SK-N-MC (cell line): ENCODE measurements at regions not wholly inside any gene's neighbourhood (a gene's known extent, or its start where the extent isn't known, plus 50 kb on each side); places are given as distances from the start of the nearest gene placed in this dataset.

Experiments used
- DNase-seq: peaks from one replicate; pipeline ENCODE4 v3.0.0-alpha.2; 2011; ENCODE audit warnings: low read depth, low spot score
- H3K27ac ChIP-seq: fragments of 200-600 bp; sonication (generic); 2 replicates; pipeline ENCODE4 v1.5.1; 2016; ENCODE audit warnings: mixed run types
- H3K36me3 ChIP-seq: fragments of 200-600 bp; sonication (generic); 2 replicates; pipeline ENCODE4 v1.6.1; 2017; ENCODE audit warnings: antibody characterized with exemption, low read length, mixed read lengths; ENCODE audit not compliant: insufficient read depth
- H3K4me3 ChIP-seq: fragments of 200-600 bp; sonication (generic); 2 replicates; pipeline ENCODE4 v1.5.1; 2016
- H3K9ac ChIP-seq: fragments of 200-600 bp; sonication (generic); 2 replicates; pipeline ENCODE4 v1.8.0; 2017; ENCODE audit warnings: mixed run types, mixed read lengths; ENCODE audit not compliant: insufficient read length
- H3K9me3 ChIP-seq: fragments of 200-600 bp; sonication (generic); 2 replicates; pipeline ENCODE4 v1.6.1; 2017; ENCODE audit warnings: low read depth, mild to moderate bottlenecking, antibody characterized with exemption, low read length, moderate library complexity, mixed read lengths
- EZH2 ChIP-seq: fragments of 200-600 bp; sonication (generic); IDR thresholded peaks from one replicate; pipeline ENCODE4 v1.6.1; 2017; ENCODE audit warnings: antibody characterized with exemption
- FOXP2 ChIP-seq: optimal IDR thresholded peaks from 2 replicates; pipeline ENCODE3; 2011; ENCODE audit warnings: mild to moderate bottlenecking, moderate library complexity; ENCODE audit not compliant: insufficient read depth; ENCODE audit errors: extremely low read length, control extremely low read depth
- POLR2AphosphoS5 ChIP-seq: IDR thresholded peaks from 2 replicates; pipeline ENCODE4 v1.6.1; 2012; ENCODE audit warnings: mild to moderate bottlenecking, low read depth, low read length, borderline replicate concordance

DNA sequence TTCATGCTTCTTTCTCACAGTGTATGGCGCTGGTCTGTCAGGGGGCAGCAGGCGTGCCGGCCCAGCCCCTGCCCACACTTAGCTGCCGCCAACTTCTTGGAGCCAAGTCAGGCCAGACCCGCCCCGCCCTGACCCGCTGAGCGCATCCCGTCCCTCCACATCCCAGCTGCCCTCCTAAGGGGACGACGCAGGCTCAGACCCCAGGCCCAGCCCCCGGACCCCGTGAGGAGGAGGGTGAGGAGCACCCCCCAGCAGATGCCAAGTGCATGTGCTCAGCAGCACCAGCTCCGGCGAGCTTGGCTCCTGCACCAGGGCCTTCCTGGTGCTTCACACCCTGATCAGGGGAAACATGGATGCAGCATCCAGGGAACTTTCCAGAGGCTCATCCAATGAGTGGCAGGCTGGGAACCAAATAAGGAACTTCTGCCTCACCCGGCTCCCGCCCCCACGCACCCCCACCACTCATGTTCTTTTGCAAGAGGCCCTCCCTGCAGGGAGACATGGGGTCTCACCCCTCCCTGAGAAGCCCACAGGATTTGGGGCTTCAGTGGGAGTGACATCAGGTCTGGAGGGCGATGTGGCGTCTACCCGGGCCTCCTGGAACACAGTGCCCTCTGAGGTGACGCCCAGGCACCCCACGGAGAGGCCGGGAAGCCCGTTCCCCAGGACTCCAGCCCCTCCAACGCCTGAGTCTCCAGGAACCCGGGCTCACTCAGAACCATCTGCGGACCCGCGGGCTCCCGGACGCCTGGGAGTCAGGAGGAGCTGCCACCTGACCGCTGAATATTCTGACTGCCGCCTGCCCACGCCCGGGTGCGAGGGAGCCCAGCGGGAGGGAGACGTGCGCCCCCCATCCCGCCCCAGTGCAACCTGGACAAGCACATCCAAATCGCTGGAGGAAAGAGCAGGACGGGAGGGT, 70.0 kb upstream of the GALNT9 start:
- Histone ChIP-seq H3K36me3 (no peaks in the 10 kb centered on the region), H3K9ac (no peak overlapping the region), H3K9me3 (no peaks in the 10 kb centered on the region), H3K4me3 (peak overlapping the region; percentile 75), H3K27ac (no peak overlapping the region)
- no peak for TF ChIP-seq POLR2AphosphoS5
- no peak for TF ChIP-seq FOXP2
- no peak for TF ChIP-seq EZH2
- no peak for DNase-seq

DNA sequence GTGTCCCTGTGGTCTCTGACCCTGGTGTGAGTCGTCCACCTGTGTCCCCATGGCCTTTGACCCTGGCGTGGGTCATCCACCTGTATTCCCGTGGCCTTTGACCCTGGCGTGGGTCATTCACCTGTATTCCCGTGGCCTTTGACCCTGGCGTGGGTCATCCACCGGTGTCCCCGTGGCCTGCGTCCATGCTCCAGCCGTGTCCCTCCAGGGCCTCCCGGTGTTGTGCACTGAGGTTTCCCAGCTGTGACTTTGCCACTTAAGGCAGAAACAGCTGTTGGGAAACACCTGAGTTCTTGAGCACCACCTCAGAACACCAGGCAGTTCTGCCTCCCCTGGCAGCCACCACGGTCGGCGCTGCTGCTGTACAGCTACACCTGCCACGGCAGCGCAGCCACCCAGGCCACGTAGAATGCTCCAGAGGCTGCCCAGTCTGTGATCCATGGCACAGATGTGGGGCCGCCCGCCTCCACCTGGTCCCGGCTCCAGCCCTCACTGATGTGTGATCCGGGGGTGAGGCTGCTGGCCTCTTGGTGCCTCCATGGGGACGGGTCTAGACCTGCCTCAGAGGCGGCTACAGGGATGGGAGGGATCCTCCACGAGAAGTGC, 69.1 kb upstream of the GALNT9 start:
- no peak for DNase-seq
- Histone ChIP-seq H3K27ac (no peak overlapping the region), H3K9ac (no peak overlapping the region), H3K9me3 (no peaks in the 10 kb centered on the region), H3K36me3 (no peaks in the 10 kb centered on the region), H3K4me3 (no peak overlapping the region)
- TF ChIP-seq FOXP2, result no peak
- no peak for TF ChIP-seq EZH2
- TF ChIP-seq POLR2AphosphoS5, result no peak

DNA sequence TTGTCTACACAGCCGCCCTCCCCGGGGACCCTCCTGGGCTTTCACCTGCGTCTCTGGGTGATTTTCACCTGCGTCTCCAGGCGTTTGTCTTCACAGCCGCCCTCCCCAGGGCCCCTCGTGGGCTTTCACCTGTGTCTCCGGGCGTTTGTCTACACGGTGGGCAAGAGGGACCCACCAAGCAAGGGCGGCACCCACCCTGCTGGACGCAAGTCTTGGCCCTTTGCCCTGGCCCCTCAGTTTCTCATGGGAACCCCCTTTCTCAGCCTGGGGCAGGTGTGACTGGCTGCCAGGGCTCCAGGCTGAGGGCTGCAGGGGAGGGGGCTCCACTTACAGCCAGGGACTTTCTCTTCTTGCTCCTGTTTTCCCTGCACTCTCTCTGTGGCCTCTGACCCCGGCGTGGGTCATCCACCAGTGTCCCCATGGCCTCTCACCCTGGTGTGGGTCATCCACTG, 68.6 kb upstream of the GALNT9 start:
- DNase-seq, result no peak

DNA sequence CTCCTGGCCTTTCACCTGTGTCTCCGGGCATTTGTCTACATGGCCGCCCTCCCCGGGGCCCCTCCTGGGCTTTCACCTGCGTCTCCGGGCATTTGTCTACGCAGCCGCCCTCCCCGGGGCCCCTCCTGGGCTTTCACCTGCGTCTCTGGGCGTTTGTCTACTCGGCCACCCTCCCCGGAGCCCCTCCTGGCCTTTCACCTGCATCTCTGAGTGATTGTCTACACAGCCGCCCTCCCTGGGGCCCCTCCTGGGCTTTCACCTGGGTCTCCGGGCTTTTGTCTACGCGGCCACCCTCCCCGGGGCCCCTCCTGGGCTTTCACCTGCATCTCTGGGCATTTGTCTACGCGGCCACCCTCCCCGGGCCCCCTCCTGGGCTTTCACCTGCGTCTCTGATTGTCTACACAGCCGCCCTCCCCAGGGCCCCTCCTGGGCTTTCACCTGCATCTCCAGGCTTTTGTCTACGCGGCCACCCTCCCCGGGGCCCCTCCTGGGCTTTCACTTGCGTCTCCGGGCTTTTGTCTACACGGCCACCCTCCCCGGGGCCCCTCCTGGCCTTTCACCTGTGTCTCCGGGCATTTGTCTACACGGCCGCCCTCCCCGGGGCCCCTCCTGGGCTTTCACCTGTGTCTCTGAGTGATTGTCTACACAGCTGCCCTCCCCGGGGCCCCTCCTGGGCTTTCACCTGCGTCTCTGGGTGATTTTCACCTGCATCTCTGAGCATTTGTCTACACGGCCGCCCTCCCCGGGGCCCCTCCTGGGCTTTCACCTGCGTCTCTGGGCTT, 68.0 kb upstream of the GALNT9 start:
- no peak for DNase-seq
- no peaks in the 10 kb centered on the region for H3K9me3 ChIP-seq
- H3K36me3 ChIP-seq, result no peaks in the 10 kb centered on the region
- H3K27ac ChIP-seq, result no peak overlapping the region
- no peak overlapping the region for H3K9ac ChIP-seq
- no peak overlapping the region for H3K4me3 ChIP-seq
- no peak for TF ChIP-seq POLR2AphosphoS5
- TF ChIP-seq EZH2, result no peak
- TF ChIP-seq FOXP2, result no peak

More for the DNA sequence above, 68.6 kb upstream of the GALNT9 start:
- Histone ChIP-seq H3K9me3 (no peaks in the 10 kb centered on the region), H3K4me3 (no peak overlapping the region), H3K36me3 (no peaks in the 10 kb centered on the region), H3K27ac (no peak overlapping the region), H3K9ac (no peak overlapping the region)
- TF ChIP-seq POLR2AphosphoS5 (no peak), FOXP2 (no peak), EZH2 (no peak)

DNA sequence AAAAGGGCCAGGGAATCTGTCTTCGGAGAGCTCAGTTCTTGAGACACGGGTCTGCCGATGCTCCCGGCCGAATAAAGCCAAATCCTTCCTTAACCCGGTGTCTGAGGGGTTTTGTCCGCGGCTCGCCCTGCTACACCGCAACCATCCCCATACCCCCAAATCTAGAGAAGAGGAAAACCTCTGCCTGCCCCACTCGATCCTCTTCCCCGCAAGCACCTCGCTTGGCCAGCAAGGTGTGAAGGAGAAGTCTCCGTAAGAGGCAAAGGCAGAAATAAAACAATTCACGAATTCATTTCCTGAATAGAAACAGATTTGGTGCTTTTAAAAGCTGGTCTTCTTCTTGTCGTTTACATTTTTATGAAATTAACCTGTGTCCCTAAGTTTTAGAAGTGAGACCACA, 67.3 kb upstream of the GALNT9 start:
- Histone ChIP-seq H3K9me3 (no peaks in the 10 kb centered on the region), H3K9ac (no peak overlapping the region), H3K27ac (no peak overlapping the region), H3K36me3 (no peaks in the 10 kb centered on the region), H3K4me3 (no peak overlapping the region)
- no peak for TF ChIP-seq FOXP2
- TF ChIP-seq EZH2, result no peak
- no peak for TF ChIP-seq POLR2AphosphoS5
- DNase-seq, result no peak

DNA sequence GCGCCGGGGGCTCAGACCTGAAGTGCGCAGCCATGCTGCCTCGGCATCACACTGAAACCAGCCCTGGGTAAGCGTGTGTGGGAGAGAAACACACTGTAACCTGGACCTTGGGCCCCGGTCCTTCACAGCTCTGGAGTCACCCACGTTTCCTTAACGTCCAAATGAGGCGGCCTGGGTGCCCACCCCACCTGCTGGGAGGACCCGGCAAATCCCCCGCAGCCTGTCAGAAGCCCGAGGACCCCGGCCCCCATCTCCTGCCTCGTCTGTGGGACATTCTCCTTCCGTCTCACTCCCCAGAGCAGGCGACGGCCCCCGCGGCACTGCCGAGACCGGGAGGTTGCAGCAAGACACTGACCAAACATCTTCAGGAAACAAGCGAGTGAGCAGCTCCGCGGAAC, 66.5 kb upstream of the GALNT9 start:
- Histone ChIP-seq H3K27ac (no peak overlapping the region), H3K9me3 (no peaks in the 10 kb centered on the region), H3K36me3 (no peaks in the 10 kb centered on the region), H3K9ac (no peak overlapping the region), H3K4me3 (no peak overlapping the region)
- TF ChIP-seq EZH2 (no peak), POLR2AphosphoS5 (no peak), FOXP2 (no peak)
- no peak for DNase-seq

DNA sequence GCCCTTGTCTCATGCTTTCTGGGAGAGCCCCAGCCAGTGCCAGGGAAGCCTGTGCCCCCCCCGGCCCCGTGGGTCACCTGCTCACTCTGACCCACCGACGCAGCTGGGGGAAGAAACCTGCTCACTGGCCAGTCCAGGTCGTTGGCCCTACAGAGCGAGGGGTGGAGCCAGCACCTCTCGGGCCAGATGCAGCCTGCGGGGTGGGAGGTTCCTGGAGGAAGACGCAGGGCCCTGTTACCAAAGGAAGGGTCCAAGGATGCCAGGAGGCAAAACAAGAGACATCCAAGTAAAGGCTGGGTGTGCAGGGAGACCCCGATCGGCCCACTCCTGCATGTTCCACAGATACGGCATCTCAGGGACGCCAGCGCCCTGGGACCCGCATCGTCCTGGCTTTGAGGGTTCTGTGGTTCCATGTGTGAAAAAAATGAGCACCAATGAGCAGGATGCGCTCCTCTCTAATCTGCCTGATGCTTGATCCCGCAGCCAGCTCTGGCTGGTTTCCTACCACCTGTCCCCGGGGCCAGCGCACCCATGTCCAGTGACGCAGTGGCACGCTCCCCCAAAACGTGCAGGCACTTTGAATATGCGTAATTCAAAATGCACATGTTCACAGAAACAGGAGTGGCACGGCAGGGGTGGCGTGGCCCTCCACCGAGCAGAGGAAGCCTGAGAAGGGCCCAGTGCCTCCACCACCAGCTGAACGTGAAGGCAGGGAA, 66.0 kb upstream of the GALNT9 start:
- Histone ChIP-seq H3K27ac (no peak overlapping the region), H3K9me3 (no peaks in the 10 kb centered on the region), H3K4me3 (no peak overlapping the region), H3K36me3 (no peaks in the 10 kb centered on the region), H3K9ac (no peak overlapping the region)
- TF ChIP-seq EZH2 (no peak), FOXP2 (no peak), POLR2AphosphoS5 (no peak)
- no peak for DNase-seq
